B cell (primary cell): ENCODE measurements at regions not wholly inside any gene's neighbourhood (a gene's known extent, or its start where the extent isn't known, plus 50 kb on each side); places are given as distances from the start of the nearest gene placed in this dataset.

Source experiments
- ATAC-seq: fragments of 200-7000 bp; cut with Tn5 transposase; one replicate; pipeline ENCODE4 v1.10.0; 2021; ENCODE audit warnings: low read depth, mild to moderate bottlenecking, moderate number of reproducible peaks, moderate library complexity
- CTCF ChIA-PET: fragments of 350-600 bp; sonication (Branson Sonifier 250); formaldehyde crosslinking; loops from one replicate; lab custom pipeline; 2021; ENCODE audit warnings: antibody characterized with exemption, inconsistent platforms; lab: Charles Lee
- POLR2A ChIA-PET: fragments of 350-600 bp; sonication (Branson Sonifier 250); formaldehyde crosslinking; loops from one replicate; lab custom pipeline; 2021; ENCODE audit warnings: antibody characterized with exemption; lab: Charles Lee
- DNase-seq: peaks from one replicate; pipeline ENCODE4 v3.0.0; 2013
- H2AFZ ChIP-seq: 2 replicates; pipeline ENCODE4 v1.6.1; 2012; ENCODE audit warnings: mild to moderate bottlenecking, low read depth, low read length; ENCODE audit not compliant: insufficient read depth, poor library complexity, severe bottlenecking
- H3K27ac ChIP-seq, 2 donors: 1 replicate in 1 of 2; 2 replicates in 1 of 2; pipeline ENCODE4 v1.5.1; 2012 to 2013; ENCODE audit warnings: low read length in 2 of 2, mild to moderate bottlenecking in 2 of 2, moderate library complexity in 1 of 2
- H3K27me3 ChIP-seq, 4 experiments: fragments of 200-600 bp in 1 of 4; sonication (generic) in 1 of 4; replicated peaks in 1 of 4; 1 replicate in 2 of 4; 2 replicates in 2 of 4; pipeline versions ENCODE4 v1.6.1 to v1.7.0; 2013 to 2016; ENCODE audit warnings: low read length in 3 of 4, mild to moderate bottlenecking in 2 of 4, mixed read lengths in 1 of 4, moderate library complexity in 1 of 4; ENCODE audit not compliant: insufficient read depth in 4 of 4, control insufficient read depth in 3 of 4; ENCODE audit errors: control extremely low read depth in 1 of 4
- H3K36me3 ChIP-seq, 2 experiments: replicated peaks in 1 of 2; 1 replicate in 1 of 2; 2 replicates in 1 of 2; pipeline versions ENCODE4 v1.6.1 to v1.7.1; 2013; ENCODE audit warnings: low read length in 1 of 2; ENCODE audit not compliant: insufficient read depth in 2 of 2, control insufficient read depth in 1 of 2; ENCODE audit errors: control extremely low read depth in 1 of 2, extremely low read depth in 1 of 2
- H3K4me1 ChIP-seq, 2 donors: fragments of 200-600 bp in 1 of 2; sonication (generic) in 1 of 2; 1 replicate in 1 of 2; 2 replicates in 1 of 2; pipeline versions ENCODE4 v1.5.1 to v1.6.1; 2013 to 2017; ENCODE audit warnings: low read length in 2 of 2; ENCODE audit not compliant: control insufficient read depth in 2 of 2, insufficient read depth in 2 of 2
- H3K4me2 ChIP-seq: replicated peaks from 2 replicates; pipeline ENCODE3; 2012; ENCODE audit warnings: mild to moderate bottlenecking, low read depth, low read length; ENCODE audit not compliant: poor library complexity, severe bottlenecking
- H3K4me3 ChIP-seq, 5 experiments: fragments of 200-600 bp in 1 of 5; sonication (generic) in 1 of 5; 1 replicate in 3 of 5; 2 replicates in 2 of 5; pipeline versions ENCODE4 v1.5.1 to v1.7.0; 2011 to 2016; ENCODE audit warnings: low read length in 4 of 5, mild to moderate bottlenecking in 4 of 5, low read depth in 2 of 5, control low read depth in 1 of 5, moderate library complexity in 1 of 5; ENCODE audit not compliant: insufficient read depth in 1 of 5; ENCODE audit errors: control extremely low read depth in 1 of 5, extremely low read depth in 1 of 5
- H3K79me2 ChIP-seq: fragments of 200-600 bp; sonication (generic); one replicate; pipeline ENCODE4 v1.6.0; 2016; ENCODE audit warnings: low read length; ENCODE audit not compliant: control insufficient read depth, insufficient read depth
- H3K9ac ChIP-seq: fragments of 200-600 bp; sonication (generic); 2 replicates; pipeline ENCODE4 v1.6.1; 2017; ENCODE audit warnings: mild to moderate bottlenecking, low read length, moderate library complexity
- H3K9me3 ChIP-seq, 3 donors: one replicate each; pipeline versions ENCODE4 v1.6.1 to v1.7.1; 2013; ENCODE audit warnings: low read length in 2 of 3; ENCODE audit not compliant: control insufficient read depth in 2 of 3, insufficient read depth in 1 of 3; ENCODE audit errors: control extremely low read depth in 1 of 3
- H4K20me1 ChIP-seq: 2 replicates; pipeline ENCODE4 v1.6.0; 2012; ENCODE audit warnings: mild to moderate bottlenecking, low read length; ENCODE audit not compliant: insufficient read depth, control insufficient read depth, poor library complexity, severe bottlenecking
- H3K27ac Mint-ChIP-seq: one replicate; pipeline ENCODE4 v1.8.0; 2021; ENCODE audit warnings: mixed read lengths
- H3K27me3 Mint-ChIP-seq: one replicate; pipeline ENCODE4 v1.8.0; 2021; ENCODE audit warnings: mixed read lengths
- H3K4me1 Mint-ChIP-seq: one replicate; pipeline ENCODE4 v1.8.0; 2021; ENCODE audit warnings: mixed read lengths
- H3K4me3 Mint-ChIP-seq: one replicate; pipeline ENCODE4 v1.8.0; 2021; ENCODE audit warnings: mixed read lengths
- H3K9me3 Mint-ChIP-seq: one replicate; pipeline ENCODE4 v1.8.0; 2022; ENCODE audit warnings: mixed read lengths; ENCODE audit not compliant: insufficient read depth
- CTCF ChIP-seq: fragments of 200-600 bp; IDR thresholded peaks from one replicate; pipeline ENCODE4 v1.8.0; 2022; ENCODE audit warnings: antibody characterized with exemption, mild to moderate bottlenecking
- EZH2 ChIP-seq: IDR thresholded peaks from 2 replicates; pipeline ENCODE4 v1.6.1; 2012; ENCODE audit warnings: borderline replicate concordance, low read depth, mild to moderate bottlenecking, moderate library complexity, low read length; ENCODE audit not compliant: insufficient read depth, poor library complexity, severe bottlenecking
- WGBS: methylation state at CpG from one replicate; pipeline ENCODE4 v1.1.5; 2013; ENCODE audit warnings: missing lambda C conversion rate; ENCODE audit not compliant: insufficient coverage; 5-methylcytosine and 5-hydroxymethylcytosine counted together
- intact Hi-C: fragments of 100-400 bp; cut with micrococcal nuclease; formaldehyde crosslinking; loops from one replicate; pipeline ENCODE4 v1.10.0; 2022

- Mint-ChIP-seq H3K9me3 (peaks cover 3% of the 10 kb centered on the region), H3K27me3 (no peaks in the 10 kb centered on the region), H3K4me3 (no peak overlapping the region), H3K27ac (no peak overlapping the region), H3K4me1 (no peaks in the 10 kb centered on the region)
- Histone ChIP-seq H3K27ac (no peak overlapping the region), H3K36me3 (no peaks in the 10 kb centered on the region), H3K4me1 (no peaks in the 10 kb centered on the region), H3K4me3 (no peak overlapping the region), H3K79me2 (no peaks in the 10 kb centered on the region), H3K27me3 (no peaks in the 10 kb centered on the region), H3K4me2 (no peak overlapping the region), H3K9me3 (peaks cover 0 to 3% (median 0%) of the 10 kb centered on the region in 3 donors), H3K9ac (no peak overlapping the region), H4K20me1 (no peaks in the 10 kb centered on the region), H2AFZ (no peak overlapping the region)
- DNase-seq (no peak), ATAC-seq (no peak)
- no CpG with 5 or more reads among the region's 4 CpGs for WGBS
- intact Hi-C loops = no loop called here
- no peak for TF ChIP-seq CTCF
- no peak for TF ChIP-seq EZH2
- CTCF ChIA-PET = interaction anchor here (0.7 kb wide), 1 partner anchor 14 kb away, joined by 3 read pairs; no protein-coding TSS in a partner anchor
- POLR2A ChIA-PET = no interaction called here
Observed at GRCh38 chr5:17714186-17714585, 79.9 kb downstream of the TAF11L14 start.

- H3K79me2 ChIP-seq = no peaks in the 10 kb centered on the region
- H3K36me3 ChIP-seq = no peaks in the 10 kb centered on the region
- H3K4me3 Mint-ChIP-seq = no peak overlapping the region
- H3K9ac ChIP-seq = no peak overlapping the region
- no peak overlapping the region for H2AFZ ChIP-seq
- no peaks in the 10 kb centered on the region for H3K27me3 Mint-ChIP-seq
- DNase-seq (no peak), ATAC-seq (no peak)
- H3K27ac Mint-ChIP-seq = no peak overlapping the region
- H4K20me1 ChIP-seq = no peaks in the 10 kb centered on the region
- peaks cover 0 to 6% (median 0%) of the 10 kb centered on the region in 3 donors for H3K9me3 ChIP-seq
- H3K27ac ChIP-seq = no peak overlapping the region
- intact Hi-C loops = no loop called here
- no peaks in the 10 kb centered on the region for H3K4me1 ChIP-seq
- H3K4me3 ChIP-seq = no peak overlapping the region
- no peak for TF ChIP-seq EZH2
- TF ChIP-seq CTCF = no peak
- ChIA-PET CTCF (no interaction called here), POLR2A (no interaction called here)
- peaks cover 3% of the 10 kb centered on the region for H3K9me3 Mint-ChIP-seq
- no peaks in the 10 kb centered on the region for H3K27me3 ChIP-seq
- WGBS = 99% methylated on average over 7 of the region's 9 CpGs
- H3K4me1 Mint-ChIP-seq = no peaks in the 10 kb centered on the region
- H3K4me2 ChIP-seq = no peak overlapping the region
Observed at GRCh38 chr5:17719592-17719991, 85.3 kb downstream of the TAF11L14 start.
